ENCODE measurements at regions not wholly inside any gene's neighbourhood (a gene's known extent, or its start where the extent isn't known, plus 50 kb on each side); places are given as distances from the start of the nearest gene placed in this dataset.

DNA sequence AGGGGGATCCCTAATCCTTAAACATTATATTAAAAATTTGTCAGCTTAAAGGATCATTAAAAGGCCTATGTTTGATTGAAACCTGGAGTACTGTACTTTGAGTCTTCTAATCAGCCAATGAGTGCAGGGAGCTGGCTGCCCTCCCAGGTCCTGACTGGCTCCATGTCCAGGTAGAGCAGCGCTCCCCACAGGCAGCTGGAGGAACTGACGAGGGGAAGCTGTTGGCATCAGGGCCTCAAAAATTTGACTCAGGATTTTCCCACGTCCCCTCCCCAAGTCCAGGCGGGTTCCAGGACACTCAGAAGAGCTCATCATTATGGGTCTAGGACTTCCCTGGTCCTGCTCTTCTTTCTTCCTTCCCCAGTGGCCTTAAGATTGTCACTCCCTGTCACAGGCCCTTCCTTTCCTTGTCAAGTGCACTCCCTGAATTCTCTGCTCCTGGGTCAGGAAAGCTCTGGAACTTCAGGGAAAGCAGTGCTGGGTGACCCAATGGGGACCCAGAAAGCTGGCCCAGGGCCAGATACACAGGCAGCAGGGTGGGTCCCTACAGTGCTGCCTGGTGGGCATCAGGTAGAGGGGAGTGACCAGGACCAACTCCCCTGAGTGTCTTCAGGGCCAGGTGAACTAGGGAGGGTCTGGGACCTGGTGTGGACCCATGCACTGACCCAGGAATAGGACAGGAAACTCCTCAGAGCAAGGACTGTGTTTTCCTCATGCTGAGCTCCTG is 65.5 kb downstream of the GGTLC2 start:
- Histone ChIP-seq H2BK12ac (ENCODE audit: insufficient read length, low read depth, low read length) (no peak overlapping the region), H2BK120ac (ENCODE audit: low read depth, low read length, poor library complexity, severe bottlenecking) (no peak overlapping the region), H3K4me2 (ENCODE audit: insufficient read depth, insufficient read length, low read length) (no peak overlapping the region), H3K79me2 (ENCODE audit: insufficient read depth, low read length) (no peaks in the 10 kb centered on the region), H3K4me1 (ENCODE audit: insufficient read depth, low read length) (no peaks in the 10 kb centered on the region), H3K18ac (ENCODE audit: insufficient read length, low read depth, low read length) (no peak overlapping the region), H3K23me2 (ENCODE audit: insufficient read length, low read depth, low read length, poor library complexity, severe bottlenecking) (no peaks in the 10 kb centered on the region), H4K5ac (ENCODE audit: insufficient read length, low read depth, low read length) (no peak overlapping the region), H3K4ac (ENCODE audit: low read depth, low read length) (no peak overlapping the region), H3K14ac (ENCODE audit: insufficient read depth, low read length) (no peak overlapping the region), H3K79me1 (ENCODE audit: insufficient read depth, low read depth, low read length, poor library complexity, severe bottlenecking) (no peaks in the 10 kb centered on the region), H3K23ac (ENCODE audit: insufficient read length, low read depth, low read length) (no peak overlapping the region), H3K56ac (ENCODE audit: insufficient read length, low read depth, low read length) (no peak overlapping the region), H3T11ph (ENCODE audit: low read length) (no peak overlapping the region), H2AFZ (ENCODE audit: low read length) (no peak overlapping the region), H4K8ac (replicated peaks; ENCODE audit: insufficient read length, low read depth, low read length) (no peak overlapping the region), H4K91ac (ENCODE audit: insufficient read length, low read depth, low read length) (no peak overlapping the region), H2AK5ac (ENCODE audit: insufficient read length, low read length) (no peak overlapping the region), H2BK15ac (ENCODE audit: low read depth, low read length) (no peak overlapping the region), H3K9me3 (ENCODE audit: control insufficient read depth, low read depth, low read length) (no peaks in the 10 kb centered on the region), H4K20me1 (ENCODE audit: control insufficient read depth, insufficient read depth, insufficient read length) (no peaks in the 10 kb centered on the region), H2BK5ac (ENCODE audit: insufficient read length, low read length) (no peak overlapping the region), H2BK20ac (ENCODE audit: low read depth, low read length, poor library complexity, severe bottlenecking) (no peak overlapping the region), H3K9ac (ENCODE audit: extremely low read depth, insufficient read length, low read length) (no peak overlapping the region), H3K27me3 (ENCODE audit: insufficient read depth, low read length) (peaks cover 23% of the 10 kb centered on the region; the same call in 1 of the 2 replicates), H3K27ac (ENCODE audit: insufficient read length, low read depth, low read length) (no peak overlapping the region)
- H3K4me3 Mint-ChIP-seq, result no peak overlapping the region
- TF ChIP-seq, protein P1, sequence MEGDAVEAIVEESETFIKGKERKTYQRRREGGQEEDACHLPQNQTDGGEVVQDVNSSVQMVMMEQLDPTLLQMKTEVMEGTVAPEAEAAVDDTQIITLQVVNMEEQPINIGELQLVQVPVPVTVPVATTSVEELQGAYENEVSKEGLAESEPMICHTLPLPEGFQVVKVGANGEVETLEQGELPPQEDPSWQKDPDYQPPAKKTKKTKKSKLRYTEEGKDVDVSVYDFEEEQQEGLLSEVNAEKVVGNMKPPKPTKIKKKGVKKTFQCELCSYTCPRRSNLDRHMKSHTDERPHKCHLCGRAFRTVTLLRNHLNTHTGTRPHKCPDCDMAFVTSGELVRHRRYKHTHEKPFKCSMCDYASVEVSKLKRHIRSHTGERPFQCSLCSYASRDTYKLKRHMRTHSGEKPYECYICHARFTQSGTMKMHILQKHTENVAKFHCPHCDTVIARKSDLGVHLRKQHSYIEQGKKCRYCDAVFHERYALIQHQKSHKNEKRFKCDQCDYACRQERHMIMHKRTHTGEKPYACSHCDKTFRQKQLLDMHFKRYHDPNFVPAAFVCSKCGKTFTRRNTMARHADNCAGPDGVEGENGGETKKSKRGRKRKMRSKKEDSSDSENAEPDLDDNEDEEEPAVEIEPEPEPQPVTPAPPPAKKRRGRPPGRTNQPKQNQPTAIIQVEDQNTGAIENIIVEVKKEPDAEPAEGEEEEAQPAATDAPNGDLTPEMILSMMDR (conservative IDR thresholded peaks at IDR 0.05), result peak; percentile 78
- peak; percentile 79 for DNase-seq
- no CpG with 5 or more reads among the region's 4 CpGs for WGBS (ENCODE audit: extremely low coverage, insufficient read length, low lambda C conversion rate)
- no peaks in the 10 kb centered on the region for H3K4me1 Mint-ChIP-seq
- H3K36me3 Mint-ChIP-seq (ENCODE audit: insufficient read depth in 1 of 3, low read depth in 3 of 3), result no peaks in the 10 kb centered on the region
- no peaks in the 10 kb centered on the region for H3K9me3 Mint-ChIP-seq
- no peak overlapping the region for H3K27ac Mint-ChIP-seq
- peaks cover 99% of the 10 kb centered on the region for H3K27me3 Mint-ChIP-seq (ENCODE audit: low read depth)
